GM12875 (cell line): ENCODE measurements at regions not wholly inside any gene's neighbourhood (a gene's known extent, or its start where the extent isn't known, plus 50 kb on each side); places are given as distances from the start of the nearest gene placed in this dataset.

Experiments
- H3K4me3 ChIP-seq: one replicate; pipeline ENCODE4 v1.5.1; 2011; ENCODE audit warnings: low read depth, low read length, control low read depth
- CTCF ChIP-seq: IDR thresholded peaks from 2 replicates; pipeline ENCODE4 v1.5.1; 2011; ENCODE audit warnings: low read depth, mild to moderate bottlenecking, control low read depth, inconsistent platforms, low read length, moderate library complexity, borderline replicate concordance; ENCODE audit not compliant: insufficient read depth

GRCh38 chr19:31138077-31138476 lies 211.2 kb downstream of the TSHZ3 start:
- TF ChIP-seq CTCF, result no peak
- no peak overlapping the region for H3K4me3 ChIP-seq

GRCh38 chr19:31135841-31136240 lies 213.4 kb downstream of the TSHZ3 start:
- no peak for TF ChIP-seq CTCF
- H3K4me3 ChIP-seq, result no peak overlapping the region

GRCh38 chr19:31132753-31133110 lies 216.5 kb downstream of the TSHZ3 start:
- no peak for TF ChIP-seq CTCF
- no peak overlapping the region for H3K4me3 ChIP-seq

- H3K4me3 ChIP-seq, result no peak overlapping the region
- TF ChIP-seq CTCF, result no peak
Observed at GRCh38 chr19:31128291-31128690, 220.9 kb downstream of the TSHZ3 start.

GRCh38 chr19:31127134-31127967 lies 221.9 kb downstream of the TSHZ3 start:
- no peak overlapping the region for H3K4me3 ChIP-seq
- TF ChIP-seq CTCF, result no peak

- TF ChIP-seq CTCF, result no peak
- H3K4me3 ChIP-seq, result no peak overlapping the region
Observed at GRCh38 chr19:31126236-31126635, 223.0 kb downstream of the TSHZ3 start.

- TF ChIP-seq CTCF, result no peak
- H3K4me3 ChIP-seq, result no peak overlapping the region
Observed at GRCh38 chr19:31125071-31125470, 224.2 kb downstream of the TSHZ3 start.
